Retina (tissue), 1 donor: ENCODE measurements at regions not wholly inside any gene's neighbourhood (a gene's known extent, or its start where the extent isn't known, plus 50 kb on each side); places are given as distances from the start of the nearest gene placed in this dataset.
"Not testable (repeated sequence)": the region's sequence is repeated elsewhere in the genome, so short reads cannot be mapped to it uniquely, and the experiment has no call there.

Source experiments
- DNase-seq: peaks from one replicate; pipeline ENCODE4 v3.0.0-alpha.2; 2016

DNA sequence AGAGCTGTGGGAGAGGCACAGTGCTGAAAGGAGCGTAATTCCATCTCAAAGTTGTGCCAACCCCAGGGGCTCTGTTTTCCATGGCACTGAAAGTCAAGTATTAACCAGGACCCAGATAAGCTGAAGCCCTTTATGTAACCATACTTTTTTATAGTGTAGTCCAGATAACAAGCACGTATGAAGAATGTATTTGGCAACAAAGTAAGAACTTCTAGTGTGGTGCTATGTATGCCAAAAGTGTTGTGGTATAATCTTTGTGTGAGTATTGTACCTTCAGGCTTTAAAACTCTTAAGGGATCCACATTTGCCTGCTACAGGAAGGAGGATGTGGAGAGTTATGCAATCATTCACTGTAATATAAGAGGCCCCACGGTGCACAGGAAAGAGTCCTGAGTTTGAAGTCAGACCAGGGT, 129.4 kb downstream of the IBTK start:
- no peak for DNase-seq

DNA sequence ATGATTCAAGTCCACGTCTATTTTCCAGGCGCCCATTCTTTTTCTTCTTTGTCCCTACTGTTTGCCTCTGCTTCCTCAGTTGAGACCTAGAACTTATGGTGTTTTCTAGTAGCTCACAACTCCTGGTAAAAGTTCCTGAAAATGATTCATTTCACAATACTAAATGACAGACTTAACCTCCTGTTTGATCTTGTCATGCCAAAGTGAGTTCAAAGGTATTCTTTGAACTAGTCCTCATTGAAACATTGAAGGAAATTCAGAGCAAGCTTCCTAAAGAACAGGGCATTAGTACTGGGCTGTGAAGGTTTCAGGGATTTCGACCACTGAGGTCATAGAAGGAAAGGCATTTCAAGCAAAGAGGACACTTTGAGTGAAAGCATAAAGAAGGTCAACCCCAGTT, 132.8 kb downstream of the IBTK start:
- DNase-seq, result no peak

DNA sequence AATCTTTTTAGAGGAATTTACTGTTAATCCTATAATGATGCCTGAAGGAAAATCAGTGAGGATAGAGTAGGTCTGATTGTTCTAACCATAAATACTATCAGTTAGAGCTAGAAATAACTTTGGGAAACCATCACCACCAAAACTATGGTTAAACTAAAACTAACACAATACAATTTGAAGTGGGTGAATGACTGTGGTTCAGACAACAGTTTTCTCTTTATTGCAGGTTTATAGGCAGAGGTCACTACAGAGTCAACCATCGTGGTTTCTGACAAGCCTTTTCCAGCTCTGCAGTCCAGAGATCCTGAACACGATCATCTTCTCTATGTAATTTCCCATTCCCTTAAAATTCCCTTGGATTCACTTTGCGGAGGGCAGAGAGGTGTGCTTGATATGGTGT, 134.3 kb downstream of the IBTK start:
- DNase-seq, result no peak

DNA sequence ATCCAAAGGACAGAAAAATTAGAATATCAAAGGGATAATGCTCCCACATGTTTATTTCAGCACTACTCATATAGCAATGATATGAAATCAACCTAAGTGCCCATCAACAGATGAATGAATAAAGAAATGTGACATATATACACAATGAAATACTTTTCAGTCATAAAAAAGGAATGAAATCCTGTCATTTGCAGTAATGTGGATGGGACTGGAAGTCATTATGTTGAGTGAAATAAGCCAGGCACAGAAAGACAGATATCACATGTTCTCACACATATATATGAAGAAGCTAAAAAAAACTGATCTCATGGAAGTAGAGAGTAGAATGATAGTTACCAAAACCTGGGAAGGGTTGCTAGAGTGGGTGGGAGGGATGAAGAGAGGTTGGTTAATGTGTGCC, 135.7 kb downstream of the IBTK start:
- DNase-seq, result no peak

DNA sequence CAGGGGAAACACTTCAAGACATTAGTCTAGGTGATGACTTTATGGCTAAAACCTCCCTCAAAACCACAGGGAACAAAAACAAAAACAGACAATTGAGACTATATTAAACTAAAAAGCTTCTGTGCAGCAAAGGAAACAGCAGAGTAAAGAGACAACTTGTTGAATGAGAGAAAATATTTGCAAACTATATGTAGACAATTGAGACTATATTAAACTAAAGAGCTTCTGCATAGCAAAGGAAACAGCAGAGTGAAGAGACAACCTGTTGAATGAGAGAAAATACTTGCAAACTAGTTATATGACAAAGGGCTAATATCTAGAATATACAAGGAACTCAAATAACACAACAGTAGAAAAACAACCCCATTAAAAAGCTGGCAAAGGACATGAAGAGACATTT, 136.4 kb downstream of the IBTK start:
- no peak for DNase-seq

DNA sequence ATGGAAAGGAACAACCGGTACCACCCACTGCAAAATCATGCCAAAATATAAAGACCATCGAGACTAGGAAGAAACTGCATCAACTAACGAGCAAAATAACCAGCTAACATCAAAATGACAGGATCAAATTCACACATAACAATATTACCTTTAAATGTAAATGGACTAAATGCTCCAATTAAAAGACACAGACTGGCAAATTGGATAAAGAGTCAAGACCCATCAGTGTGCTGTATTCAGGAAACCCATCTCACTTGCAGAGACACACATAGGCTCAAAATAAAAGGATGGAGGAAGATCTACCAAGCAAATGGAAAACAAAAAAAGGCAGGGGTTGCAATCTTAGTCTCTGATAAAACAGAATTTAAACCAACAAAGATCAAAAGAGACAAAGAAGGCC, 144.4 kb downstream of the IBTK start:
- DNase-seq, result not testable (repeated sequence)

DNA sequence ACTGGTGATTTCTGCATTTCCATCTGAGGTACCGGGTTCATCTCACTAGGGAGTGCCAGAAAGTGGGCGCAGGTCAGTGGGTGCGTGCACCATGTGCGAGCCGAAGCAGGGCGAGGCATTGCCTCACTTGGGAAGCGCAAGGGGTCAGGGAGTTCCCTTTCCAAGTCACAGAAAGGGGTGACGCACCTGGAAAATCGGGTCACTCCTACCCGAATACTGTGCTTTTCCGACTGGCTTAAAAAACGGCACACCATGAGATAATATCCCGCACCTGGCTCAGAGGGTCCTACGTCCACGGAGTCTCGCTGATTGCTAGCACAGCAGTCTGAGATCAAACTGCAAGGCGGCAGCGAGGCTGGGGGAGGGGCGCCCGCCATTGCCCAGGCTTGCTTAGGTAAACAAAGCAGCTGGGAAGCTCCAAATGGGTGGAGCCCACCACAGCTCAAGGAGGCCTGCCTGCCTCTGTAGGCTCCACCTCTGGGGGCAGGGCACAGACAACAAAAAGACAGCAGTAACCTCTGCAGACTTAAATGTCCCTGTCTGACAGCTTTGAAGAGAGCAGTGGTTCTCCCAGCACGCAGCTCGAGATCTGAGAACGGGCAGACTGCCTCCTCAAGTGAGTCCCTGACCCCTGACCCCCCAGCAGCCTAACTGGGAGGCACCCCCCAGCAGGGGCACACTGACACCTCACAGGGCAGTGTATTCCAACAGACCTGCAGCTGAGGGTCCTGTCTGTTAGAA, 146.0 kb downstream of the IBTK start:
- not testable (repeated sequence) for DNase-seq

DNA sequence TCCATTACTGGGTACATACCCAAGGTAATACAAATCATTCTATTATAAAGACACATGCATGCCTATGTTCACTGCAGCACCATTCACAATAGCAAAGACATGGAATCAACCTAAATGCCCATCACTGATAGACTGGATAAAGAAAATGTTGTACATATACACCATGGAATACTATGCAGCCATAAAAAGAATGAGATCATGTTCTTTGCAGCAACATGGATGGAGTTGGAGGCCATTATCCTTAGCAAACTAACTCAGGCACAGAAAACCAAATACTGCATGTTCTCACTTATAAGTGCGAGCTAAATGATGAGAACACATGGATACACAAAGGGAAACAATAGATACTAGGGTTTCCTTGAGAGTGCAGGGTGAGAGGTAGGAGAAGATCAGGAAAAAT, 146.8 kb downstream of the IBTK start:
- not testable (repeated sequence) for DNase-seq

DNA sequence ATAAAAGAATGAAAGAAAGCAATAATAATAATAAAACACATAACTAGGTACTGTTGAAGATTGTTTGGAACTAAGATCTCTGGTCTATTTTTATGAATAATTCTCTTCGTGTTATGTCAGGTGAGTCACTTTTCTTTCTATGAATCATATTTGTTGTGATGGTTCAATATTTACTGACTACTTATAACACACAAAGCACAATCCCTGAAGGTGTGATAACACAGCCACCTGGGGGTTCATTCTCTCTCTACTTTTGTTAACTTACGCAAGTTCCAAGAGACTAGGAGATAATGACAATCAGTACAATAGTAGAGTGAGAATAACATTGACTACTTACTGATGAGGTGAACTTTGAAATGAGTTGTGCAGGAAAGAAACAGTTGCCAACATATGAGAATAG, 149.9 kb downstream of the IBTK start:
- DNase-seq, result no peak

DNA sequence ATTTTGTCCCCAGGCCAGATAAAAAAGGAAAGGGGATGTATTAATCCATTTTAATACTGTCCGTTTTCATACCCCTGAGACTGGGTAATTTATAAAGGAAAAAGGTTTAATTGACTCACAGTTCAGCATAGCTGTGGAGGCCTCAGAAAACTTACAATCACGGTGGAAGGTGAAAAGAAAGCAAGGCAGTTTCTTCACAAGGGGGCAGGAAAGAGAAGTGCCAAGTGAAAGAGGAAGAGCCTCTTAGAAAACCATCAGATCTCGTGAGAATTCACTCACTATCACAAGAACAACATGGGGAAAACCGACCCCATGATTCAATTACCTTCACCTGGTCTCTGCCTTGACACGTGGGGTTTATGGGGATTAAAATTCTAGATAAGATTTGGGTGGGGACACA, 152.5 kb downstream of the IBTK start:
- no peak for DNase-seq

DNA sequence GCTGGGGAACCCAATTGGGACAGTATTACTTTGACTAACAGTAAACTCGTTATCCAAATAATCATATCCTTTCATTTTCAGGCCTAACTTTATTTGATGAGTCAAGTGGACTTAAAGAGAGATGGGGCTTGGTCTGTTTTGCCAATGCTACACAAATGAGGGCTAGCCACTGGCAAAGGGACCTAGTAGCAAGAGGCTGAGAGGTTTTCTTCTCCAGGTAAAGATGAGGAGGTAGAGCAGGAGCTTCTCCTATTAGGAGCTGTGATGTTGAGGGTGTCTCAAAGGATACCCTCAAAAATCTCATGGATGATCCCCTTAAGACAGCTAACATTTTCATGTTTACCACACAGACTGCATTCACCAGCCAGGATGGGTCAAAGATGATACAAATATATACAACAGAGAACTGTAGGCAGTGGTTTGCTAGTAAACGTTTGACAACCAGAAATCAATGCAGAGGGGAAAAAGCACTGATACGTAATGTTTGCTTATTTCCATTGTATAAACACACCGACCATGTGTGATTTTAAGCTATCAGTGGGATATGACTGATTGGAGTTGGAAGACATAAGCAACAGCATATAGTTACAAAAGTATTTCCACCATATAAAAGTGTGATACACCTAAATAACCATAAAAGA, 153.3 kb downstream of the IBTK start:
- DNase-seq, result no peak

DNA sequence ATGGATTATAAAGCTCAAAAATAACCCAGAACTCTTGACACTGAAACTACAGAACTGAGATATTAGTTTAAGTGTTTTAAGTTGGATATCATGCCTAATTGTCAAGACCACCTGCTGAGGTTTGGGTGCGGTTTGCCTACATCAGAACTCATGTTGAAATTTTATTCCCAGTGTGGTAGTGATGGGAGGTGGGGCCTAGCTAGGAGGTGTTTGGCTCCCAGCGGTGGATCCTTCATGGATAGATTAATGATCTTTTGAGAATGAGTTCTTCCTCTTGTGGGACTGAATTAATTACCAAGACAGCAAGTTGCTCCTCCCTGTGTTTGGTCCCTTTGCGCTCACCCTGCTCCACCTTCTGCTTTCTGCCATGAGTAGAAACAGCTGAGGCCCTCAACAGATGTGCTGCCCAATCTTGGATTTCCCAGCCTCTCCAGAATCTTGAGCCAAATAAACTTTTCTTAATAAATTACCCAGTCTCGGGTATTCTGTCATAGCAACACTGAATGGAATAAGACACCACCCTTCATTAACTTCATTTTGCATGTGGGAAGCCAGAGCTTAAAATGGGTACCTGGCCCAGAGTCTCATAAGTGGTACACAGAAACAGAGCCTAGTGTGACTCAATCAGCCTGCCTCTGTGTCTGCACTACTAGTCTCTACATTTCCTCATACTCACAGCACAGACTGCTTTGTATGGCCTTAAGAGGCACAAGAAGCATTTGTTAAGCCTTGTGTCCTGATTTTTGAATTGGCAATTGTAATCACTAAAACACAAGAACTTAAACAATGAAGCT, 158.4 kb downstream of the IBTK start:
- no peak for DNase-seq

DNA sequence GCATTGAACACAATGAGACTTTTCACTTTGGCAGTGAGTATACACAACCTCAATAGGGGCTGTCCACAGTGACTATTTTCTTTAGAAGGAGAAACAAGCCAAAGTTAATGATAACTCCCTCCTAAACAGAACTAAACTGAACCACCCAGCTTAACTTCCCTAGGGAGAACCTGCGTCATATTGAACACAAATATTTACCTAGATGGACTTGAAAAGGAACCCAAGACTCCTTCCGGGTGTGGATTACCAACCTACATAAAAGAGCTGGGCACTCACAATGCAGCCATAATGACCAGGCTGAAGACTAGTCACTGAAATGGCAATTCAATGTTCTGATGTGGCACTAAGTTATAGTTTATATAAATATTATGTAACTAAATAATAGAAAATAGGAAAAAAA, 160.6 kb downstream of the IBTK start:
- no peak for DNase-seq

DNA sequence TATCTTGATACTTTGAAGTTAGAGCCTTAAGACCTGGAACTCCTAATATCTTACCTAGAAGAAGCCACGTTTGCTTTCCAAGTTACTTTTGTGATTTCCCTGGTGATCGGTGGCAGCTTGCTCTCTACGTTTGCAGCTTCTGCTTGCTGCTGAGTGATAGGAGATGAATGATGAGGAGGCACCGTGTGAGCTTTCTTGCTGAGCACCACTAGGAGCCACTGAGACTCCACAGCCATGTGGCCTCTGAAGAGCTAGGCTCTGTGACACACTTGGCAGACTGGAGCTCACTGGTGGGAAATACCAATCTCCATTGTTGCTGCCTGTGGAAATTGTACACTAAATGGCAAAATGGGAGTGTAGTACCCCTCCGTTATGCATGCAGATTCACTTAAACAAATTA, 161.8 kb downstream of the IBTK start:
- DNase-seq, result no peak

DNA sequence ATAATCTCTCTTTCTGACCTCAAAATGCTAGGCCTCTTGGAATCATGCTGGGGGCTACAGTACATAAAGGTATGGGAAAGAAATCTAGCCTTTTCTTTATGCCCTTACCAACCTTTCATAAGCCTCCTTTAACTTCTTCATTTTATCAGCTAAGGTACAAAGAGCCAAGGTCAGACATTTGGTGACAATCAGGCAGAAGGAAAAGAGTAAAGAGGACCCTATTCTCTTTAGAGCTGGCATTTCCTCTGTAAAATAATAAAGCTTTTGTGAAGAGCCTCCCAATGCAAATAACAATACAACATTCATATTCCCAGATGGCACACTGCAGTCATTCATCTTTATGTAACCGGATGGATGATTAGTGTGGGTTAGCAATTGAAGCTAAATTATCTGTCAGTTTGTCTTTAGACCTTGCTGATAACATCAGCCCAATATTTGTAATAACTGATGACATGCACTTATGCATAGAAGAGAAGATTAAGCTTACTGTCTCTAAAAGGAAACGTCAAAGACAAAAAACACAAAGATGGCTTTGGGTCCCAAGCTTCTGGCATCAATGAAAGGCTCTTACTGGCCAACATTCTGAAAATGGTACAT, 163.1 kb downstream of the IBTK start:
- DNase-seq, result no peak

DNA sequence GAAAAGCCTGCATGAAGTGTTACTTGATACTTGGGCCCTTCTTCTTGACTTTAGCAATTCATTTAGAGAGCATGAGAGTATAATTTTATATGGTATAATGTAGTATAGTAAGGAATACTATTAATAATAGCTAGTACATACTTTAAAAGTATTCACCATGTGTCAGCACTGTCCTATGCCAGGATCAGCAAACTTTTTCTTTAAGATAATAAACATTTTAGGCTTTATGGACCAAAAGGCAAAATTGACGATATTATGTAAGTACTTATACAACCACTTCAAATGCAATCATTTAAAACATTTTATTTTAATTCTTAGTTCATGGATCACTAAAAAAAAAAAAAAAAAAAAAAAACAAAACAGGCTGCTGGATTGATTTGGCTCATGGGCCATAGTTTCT, 163.9 kb downstream of the IBTK start:
- DNase-seq, result no peak

DNA sequence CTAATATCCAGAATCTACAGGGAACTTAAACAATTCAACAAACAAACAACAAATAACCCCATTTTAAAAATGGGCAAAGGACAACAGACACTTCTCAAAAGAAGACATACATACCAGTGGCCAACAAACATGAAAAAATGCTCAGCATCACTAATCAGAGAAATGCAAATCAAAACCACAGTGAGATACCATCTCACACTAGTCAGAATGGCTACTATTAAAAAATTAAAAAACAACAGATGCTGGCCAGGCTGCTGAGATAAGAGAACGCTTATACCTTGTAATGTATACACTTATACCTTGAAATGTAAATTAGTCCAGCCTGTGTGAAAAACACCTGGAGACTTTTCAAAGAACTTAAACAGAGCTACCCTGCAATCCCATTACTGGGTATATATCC, 166.8 kb downstream of the IBTK start:
- no peak for DNase-seq

DNA sequence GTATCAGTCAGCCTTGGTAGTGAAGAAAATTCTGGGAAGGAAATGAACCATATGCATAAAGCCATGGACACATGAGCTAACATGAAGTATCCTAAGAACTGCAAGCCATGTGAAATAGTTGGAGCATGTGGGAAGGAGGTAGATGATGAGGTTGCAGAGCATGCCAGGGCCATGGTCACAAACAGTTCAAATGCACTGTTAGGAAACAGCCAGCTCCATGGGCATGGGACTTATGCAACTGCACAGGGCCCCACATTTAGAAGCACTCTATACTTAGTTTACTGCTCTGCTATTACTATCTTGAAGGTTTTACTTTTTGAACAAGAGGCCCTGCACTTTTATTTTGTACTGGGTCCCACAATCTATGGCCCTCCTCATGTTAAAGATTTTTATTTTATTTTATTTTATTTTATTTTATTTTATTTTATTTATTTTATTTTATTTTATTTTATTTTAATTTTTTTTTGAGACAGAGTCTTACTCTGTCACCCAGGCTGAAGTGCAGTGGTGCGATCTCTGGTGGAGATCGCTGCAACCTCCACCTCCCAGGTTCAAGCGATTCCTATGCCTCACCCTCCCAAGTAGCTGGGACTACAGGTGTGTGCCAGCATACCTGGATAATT, 169.1 kb downstream of the IBTK start:
- no peak for DNase-seq

DNA sequence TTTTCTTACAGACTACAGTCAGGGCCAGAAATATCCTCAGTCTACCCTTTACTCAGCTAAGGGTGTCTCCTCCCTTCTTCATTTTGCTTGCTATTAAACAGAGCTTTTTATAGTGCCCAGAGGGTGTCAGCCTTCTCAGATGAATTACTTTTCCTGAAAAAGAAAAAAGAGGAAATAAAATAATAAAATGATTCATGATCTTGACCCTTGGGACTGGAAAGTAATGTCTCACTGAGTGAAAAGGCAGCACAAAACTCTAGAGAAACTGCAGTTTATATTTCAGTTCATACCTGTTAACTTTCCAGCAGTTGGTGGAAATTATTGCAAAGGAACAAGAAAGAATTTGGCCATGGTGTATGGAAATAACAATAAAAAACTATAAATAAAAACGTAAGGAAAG, 170.6 kb downstream of the IBTK start:
- no peak for DNase-seq

DNA sequence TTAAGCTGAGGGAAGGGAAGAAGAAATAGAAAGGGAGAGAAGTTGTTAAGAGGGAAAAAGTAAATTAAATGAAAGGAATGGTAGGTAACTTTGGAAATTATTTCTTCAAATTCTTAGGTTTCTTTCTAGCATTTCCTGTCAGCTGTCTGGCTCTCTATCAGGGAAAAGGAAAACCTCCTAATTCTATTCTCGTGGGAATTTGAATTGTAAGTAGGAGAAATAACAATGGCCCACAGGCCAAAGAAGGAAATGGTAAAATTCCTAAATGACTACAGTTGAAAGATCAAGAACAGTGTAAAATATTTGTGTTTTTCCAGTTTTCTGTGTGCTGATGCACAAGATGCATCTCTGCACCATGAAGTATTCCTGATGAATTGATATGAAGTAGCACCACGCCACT, 173.0 kb downstream of the IBTK start:
- DNase-seq, result no peak

DNA sequence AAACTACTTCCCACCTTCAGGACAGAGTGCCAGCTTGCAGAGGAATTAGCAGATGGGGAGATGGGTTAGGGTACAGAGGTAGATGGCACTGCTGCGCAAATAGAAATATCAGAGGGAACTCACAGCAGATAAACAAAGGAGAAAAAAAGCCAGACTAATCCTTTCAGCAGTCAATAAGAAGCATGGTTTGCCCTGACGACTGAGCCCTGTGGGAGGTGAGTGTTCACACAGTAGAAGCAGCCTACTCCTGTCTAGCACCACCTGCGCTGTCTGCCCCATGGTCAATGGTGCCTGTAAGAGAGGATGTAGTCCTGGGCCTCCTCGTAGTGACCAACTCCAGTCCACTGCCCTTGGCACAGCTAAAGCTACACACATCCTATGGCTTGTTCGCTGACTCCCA, 174.1 kb downstream of the IBTK start:
- no peak for DNase-seq

DNA sequence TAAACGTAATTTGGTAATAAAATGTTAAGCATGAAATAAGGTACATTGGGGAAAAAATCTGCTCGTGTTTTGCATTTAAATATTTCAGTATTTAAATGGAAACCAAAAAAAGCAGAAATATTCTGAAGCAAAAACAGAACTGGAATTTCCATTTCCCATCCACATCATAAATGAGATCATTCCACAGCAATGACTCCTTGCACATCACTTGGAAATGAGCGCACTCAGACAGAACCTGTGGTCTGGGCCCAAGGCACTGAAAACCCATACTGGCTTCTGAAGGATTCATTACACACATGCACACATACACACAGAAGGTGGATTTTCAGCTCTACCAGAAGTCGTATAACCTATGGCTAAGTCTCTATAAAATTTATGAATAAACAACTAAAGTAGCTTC, 174.8 kb downstream of the IBTK start:
- DNase-seq, result no peak

DNA sequence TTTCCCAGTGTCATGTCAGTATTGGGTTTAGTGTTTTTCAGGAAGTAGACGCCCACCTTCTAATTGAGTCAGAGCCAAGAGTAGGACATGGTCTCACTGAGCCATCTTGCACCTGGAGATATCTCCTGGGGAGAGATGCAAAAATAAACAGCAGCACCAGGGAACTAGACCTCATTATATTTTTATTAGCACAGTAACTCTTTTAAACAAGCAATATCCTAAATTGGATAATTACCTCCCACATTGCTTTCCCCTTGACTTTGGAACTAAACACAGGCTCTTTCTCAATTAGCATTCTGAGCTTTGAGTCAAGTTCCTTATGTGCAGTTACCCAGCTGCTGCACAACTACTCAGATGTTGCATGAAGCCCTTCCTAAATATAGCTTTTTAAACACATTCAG, 175.4 kb downstream of the IBTK start:
- no peak for DNase-seq
